B cell (primary cell): ENCODE measurements at regions not wholly inside any gene's neighbourhood (a gene's known extent, or its start where the extent isn't known, plus 50 kb on each side); places are given as distances from the start of the nearest gene placed in this dataset.
"Not testable (repeated sequence)": the region's sequence is repeated elsewhere in the genome, so short reads cannot be mapped to it uniquely, and the experiment has no call there.

Source experiments
- ATAC-seq: fragments of 200-7000 bp; cut with Tn5 transposase; one replicate; pipeline ENCODE4 v1.10.0; 2021; ENCODE audit warnings: low read depth, mild to moderate bottlenecking, moderate number of reproducible peaks, moderate library complexity
- CTCF ChIA-PET: fragments of 350-600 bp; sonication (Branson Sonifier 250); formaldehyde crosslinking; loops from one replicate; lab custom pipeline; 2021; ENCODE audit warnings: antibody characterized with exemption, inconsistent platforms; lab: Charles Lee
- POLR2A ChIA-PET: fragments of 350-600 bp; sonication (Branson Sonifier 250); formaldehyde crosslinking; loops from one replicate; lab custom pipeline; 2021; ENCODE audit warnings: antibody characterized with exemption; lab: Charles Lee
- DNase-seq: peaks from one replicate; pipeline ENCODE4 v3.0.0; 2013
- H2AFZ ChIP-seq: 2 replicates; pipeline ENCODE4 v1.6.1; 2012; ENCODE audit warnings: mild to moderate bottlenecking, low read depth, low read length; ENCODE audit not compliant: insufficient read depth, poor library complexity, severe bottlenecking
- H3K27ac ChIP-seq, 2 donors: 1 replicate in 1 of 2; 2 replicates in 1 of 2; pipeline ENCODE4 v1.5.1; 2012 to 2013; ENCODE audit warnings: low read length in 2 of 2, mild to moderate bottlenecking in 2 of 2, moderate library complexity in 1 of 2
- H3K27me3 ChIP-seq, 4 experiments: fragments of 200-600 bp in 1 of 4; sonication (generic) in 1 of 4; replicated peaks in 1 of 4; 1 replicate in 2 of 4; 2 replicates in 2 of 4; pipeline versions ENCODE4 v1.6.1 to v1.7.0; 2013 to 2016; ENCODE audit warnings: low read length in 3 of 4, mild to moderate bottlenecking in 2 of 4, mixed read lengths in 1 of 4, moderate library complexity in 1 of 4; ENCODE audit not compliant: insufficient read depth in 4 of 4, control insufficient read depth in 3 of 4; ENCODE audit errors: control extremely low read depth in 1 of 4
- H3K36me3 ChIP-seq, 2 experiments: replicated peaks in 1 of 2; 1 replicate in 1 of 2; 2 replicates in 1 of 2; pipeline versions ENCODE4 v1.6.1 to v1.7.1; 2013; ENCODE audit warnings: low read length in 1 of 2; ENCODE audit not compliant: insufficient read depth in 2 of 2, control insufficient read depth in 1 of 2; ENCODE audit errors: control extremely low read depth in 1 of 2, extremely low read depth in 1 of 2
- H3K4me1 ChIP-seq, 2 donors: fragments of 200-600 bp in 1 of 2; sonication (generic) in 1 of 2; 1 replicate in 1 of 2; 2 replicates in 1 of 2; pipeline versions ENCODE4 v1.5.1 to v1.6.1; 2013 to 2017; ENCODE audit warnings: low read length in 2 of 2; ENCODE audit not compliant: control insufficient read depth in 2 of 2, insufficient read depth in 2 of 2
- H3K4me2 ChIP-seq: replicated peaks from 2 replicates; pipeline ENCODE3; 2012; ENCODE audit warnings: mild to moderate bottlenecking, low read depth, low read length; ENCODE audit not compliant: poor library complexity, severe bottlenecking
- H3K4me3 ChIP-seq, 5 experiments: fragments of 200-600 bp in 1 of 5; sonication (generic) in 1 of 5; 1 replicate in 3 of 5; 2 replicates in 2 of 5; pipeline versions ENCODE4 v1.5.1 to v1.7.0; 2011 to 2016; ENCODE audit warnings: low read length in 4 of 5, mild to moderate bottlenecking in 4 of 5, low read depth in 2 of 5, control low read depth in 1 of 5, moderate library complexity in 1 of 5; ENCODE audit not compliant: insufficient read depth in 1 of 5; ENCODE audit errors: control extremely low read depth in 1 of 5, extremely low read depth in 1 of 5
- H3K79me2 ChIP-seq: fragments of 200-600 bp; sonication (generic); one replicate; pipeline ENCODE4 v1.6.0; 2016; ENCODE audit warnings: low read length; ENCODE audit not compliant: control insufficient read depth, insufficient read depth
- H3K9ac ChIP-seq: fragments of 200-600 bp; sonication (generic); 2 replicates; pipeline ENCODE4 v1.6.1; 2017; ENCODE audit warnings: mild to moderate bottlenecking, low read length, moderate library complexity
- H3K9me3 ChIP-seq, 3 donors: one replicate each; pipeline versions ENCODE4 v1.6.1 to v1.7.1; 2013; ENCODE audit warnings: low read length in 2 of 3; ENCODE audit not compliant: control insufficient read depth in 2 of 3, insufficient read depth in 1 of 3; ENCODE audit errors: control extremely low read depth in 1 of 3
- H4K20me1 ChIP-seq: 2 replicates; pipeline ENCODE4 v1.6.0; 2012; ENCODE audit warnings: mild to moderate bottlenecking, low read length; ENCODE audit not compliant: insufficient read depth, control insufficient read depth, poor library complexity, severe bottlenecking
- H3K27ac Mint-ChIP-seq: one replicate; pipeline ENCODE4 v1.8.0; 2021; ENCODE audit warnings: mixed read lengths
- H3K27me3 Mint-ChIP-seq: one replicate; pipeline ENCODE4 v1.8.0; 2021; ENCODE audit warnings: mixed read lengths
- H3K4me1 Mint-ChIP-seq: one replicate; pipeline ENCODE4 v1.8.0; 2021; ENCODE audit warnings: mixed read lengths
- H3K4me3 Mint-ChIP-seq: one replicate; pipeline ENCODE4 v1.8.0; 2021; ENCODE audit warnings: mixed read lengths
- H3K9me3 Mint-ChIP-seq: one replicate; pipeline ENCODE4 v1.8.0; 2022; ENCODE audit warnings: mixed read lengths; ENCODE audit not compliant: insufficient read depth
- EZH2 ChIP-seq: IDR thresholded peaks from 2 replicates; pipeline ENCODE4 v1.6.1; 2012; ENCODE audit warnings: borderline replicate concordance, low read depth, mild to moderate bottlenecking, moderate library complexity, low read length; ENCODE audit not compliant: insufficient read depth, poor library complexity, severe bottlenecking
- WGBS: methylation state at CpG from one replicate; pipeline ENCODE4 v1.1.5; 2013; ENCODE audit warnings: missing lambda C conversion rate; ENCODE audit not compliant: insufficient coverage; 5-methylcytosine and 5-hydroxymethylcytosine counted together
- intact Hi-C: fragments of 100-400 bp; cut with micrococcal nuclease; formaldehyde crosslinking; loops from one replicate; pipeline ENCODE4 v1.10.0; 2022
- TF ChIP-seq, protein P1 (sequence below): fragments of 200-600 bp; IDR thresholded peaks from one replicate; pipeline ENCODE4 v1.8.0; 2022; ENCODE audit warnings: antibody characterized with exemption, mild to moderate bottlenecking

- Mint-ChIP-seq H3K27me3 (no peaks in the 10 kb centered on the region), H3K4me1 (no peaks in the 10 kb centered on the region), H3K9me3 (no peaks in the 10 kb centered on the region), H3K27ac (no peak overlapping the region), H3K4me3 (no peak overlapping the region)
- TF ChIP-seq, protein P1, sequence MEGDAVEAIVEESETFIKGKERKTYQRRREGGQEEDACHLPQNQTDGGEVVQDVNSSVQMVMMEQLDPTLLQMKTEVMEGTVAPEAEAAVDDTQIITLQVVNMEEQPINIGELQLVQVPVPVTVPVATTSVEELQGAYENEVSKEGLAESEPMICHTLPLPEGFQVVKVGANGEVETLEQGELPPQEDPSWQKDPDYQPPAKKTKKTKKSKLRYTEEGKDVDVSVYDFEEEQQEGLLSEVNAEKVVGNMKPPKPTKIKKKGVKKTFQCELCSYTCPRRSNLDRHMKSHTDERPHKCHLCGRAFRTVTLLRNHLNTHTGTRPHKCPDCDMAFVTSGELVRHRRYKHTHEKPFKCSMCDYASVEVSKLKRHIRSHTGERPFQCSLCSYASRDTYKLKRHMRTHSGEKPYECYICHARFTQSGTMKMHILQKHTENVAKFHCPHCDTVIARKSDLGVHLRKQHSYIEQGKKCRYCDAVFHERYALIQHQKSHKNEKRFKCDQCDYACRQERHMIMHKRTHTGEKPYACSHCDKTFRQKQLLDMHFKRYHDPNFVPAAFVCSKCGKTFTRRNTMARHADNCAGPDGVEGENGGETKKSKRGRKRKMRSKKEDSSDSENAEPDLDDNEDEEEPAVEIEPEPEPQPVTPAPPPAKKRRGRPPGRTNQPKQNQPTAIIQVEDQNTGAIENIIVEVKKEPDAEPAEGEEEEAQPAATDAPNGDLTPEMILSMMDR, result no peak
- no peak for TF ChIP-seq EZH2
- intact Hi-C loops, result no loop called here
- Histone ChIP-seq H3K9me3 (peaks cover 0 to 4% (median 0%) of the 10 kb centered on the region in 3 donors), H3K36me3 (no peaks in the 10 kb centered on the region), H3K4me1 (no peaks in the 10 kb centered on the region), H3K4me2 (no peak overlapping the region), H3K9ac (no peak overlapping the region), H3K4me3 (no peak overlapping the region), H2AFZ (no peak overlapping the region), H3K27ac (no peak overlapping the region), H3K27me3 (no peaks in the 10 kb centered on the region), H3K79me2 (no peaks in the 10 kb centered on the region), H4K20me1 (no peaks in the 10 kb centered on the region)
- POLR2A ChIA-PET, result no interaction called here
- ATAC-seq (no peak), DNase-seq (no peak)
- 91% methylated on average over 3 of the region's 3 CpGs for WGBS
- CTCF ChIA-PET, result no interaction called here
These were observed 480.7 kb downstream of the HTR1B start for GRCh38 chr6:76982476-76983199.

DNA sequence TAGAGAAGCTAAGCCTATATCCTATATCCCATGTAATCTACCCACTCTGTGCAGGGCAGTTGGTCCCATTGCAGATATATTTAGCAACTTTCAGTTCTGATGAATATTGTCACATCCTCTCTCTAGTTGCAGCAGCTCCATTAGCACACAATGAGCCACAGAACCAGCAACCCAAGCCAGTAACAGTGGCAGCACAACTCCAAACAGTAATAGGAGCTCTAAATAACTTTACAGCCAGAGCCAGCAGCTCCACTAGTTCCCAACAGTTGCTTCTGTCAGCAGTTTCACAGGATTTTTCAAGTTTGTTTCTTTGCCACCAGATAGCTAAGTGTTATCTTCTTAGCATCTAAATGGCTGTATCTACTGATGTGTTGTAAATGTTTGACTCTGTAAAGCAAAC is 490.8 kb downstream of the HTR1B start:
- Histone ChIP-seq H3K36me3 (no peaks in the 10 kb centered on the region), H3K79me2 (no peaks in the 10 kb centered on the region), H3K9me3 (no peaks in the 10 kb centered on the region), H2AFZ (no peak overlapping the region), H4K20me1 (no peaks in the 10 kb centered on the region), H3K4me3 (no peak overlapping the region), H3K9ac (no peak overlapping the region), H3K27ac (no peak overlapping the region), H3K4me1 (no peaks in the 10 kb centered on the region), H3K27me3 (no peaks in the 10 kb centered on the region), H3K4me2 (no peak overlapping the region)
- POLR2A ChIA-PET, result no interaction called here
- no peak overlapping the region for H3K4me3 Mint-ChIP-seq
- CTCF ChIA-PET, result no interaction called here
- no peak for DNase-seq
- no peaks in the 10 kb centered on the region for H3K4me1 Mint-ChIP-seq
- intact Hi-C loops, result no loop called here
- peaks cover 2% of the 10 kb centered on the region for H3K9me3 Mint-ChIP-seq
- no peak for ATAC-seq
- no peaks in the 10 kb centered on the region for H3K27me3 Mint-ChIP-seq
- no peak overlapping the region for H3K27ac Mint-ChIP-seq
- TF ChIP-seq, protein P1, result no peak
- TF ChIP-seq EZH2, result no peak

GRCh38 chr6:76959177-76959576 is 504.1 kb downstream of the HTR1B start:
- H3K4me2 ChIP-seq, DNase-seq, H4K20me1 ChIP-seq, H3K9ac ChIP-seq, POLR2A ChIA-PET, H3K27me3 ChIP-seq, ATAC-seq, H3K27me3 Mint-ChIP-seq, H3K36me3 ChIP-seq, H3K27ac Mint-ChIP-seq, H3K79me2 ChIP-seq, H3K4me1 Mint-ChIP-seq, H3K4me1 ChIP-seq, H2AFZ ChIP-seq, intact Hi-C loops, H3K9me3 ChIP-seq, H3K9me3 Mint-ChIP-seq, H3K4me3 Mint-ChIP-seq, H3K27ac ChIP-seq, H3K4me3 ChIP-seq, CTCF ChIA-PET: not testable (repeated sequence)
- 88% methylated on average over 14 of the region's 15 CpGs for WGBS
